ENCODE measurements at regions not wholly inside any gene's neighbourhood (a gene's known extent, or its start where the extent isn't known, plus 50 kb on each side); places are given as distances from the start of the nearest gene placed in this dataset.

GRCh38 chr18:55866886-55867285 is 278.9 kb upstream of the TCF4 start:
- DNase-seq: no peak

- DNase-seq: no peak
These were observed 278.0 kb upstream of the TCF4 start for GRCh38 chr18:55866006-55866405.

GRCh38 chr18:55864281-55864680 is 276.3 kb upstream of the TCF4 start:
- DNase-seq: no peak

- peak; percentile 34 for DNase-seq
These were observed 275.9 kb upstream of the TCF4 start for GRCh38 chr18:55863876-55864275.

GRCh38 chr18:55863391-55863706 is 275.4 kb upstream of the TCF4 start:
- no peak for DNase-seq

- peak; percentile 25 for DNase-seq
These were observed 274.9 kb upstream of the TCF4 start for GRCh38 chr18:55862693-55863390.

- DNase-seq: peak; percentile 63
These were observed 273.3 kb upstream of the TCF4 start for GRCh38 chr18:55861266-55861665.

GRCh38 chr18:55858661-55859515 is 270.9 kb upstream of the TCF4 start:
- DNase-seq: no peak

GRCh38 chr18:55857956-55858355 is 270.0 kb upstream of the TCF4 start:
- DNase-seq: no peak

- no peak for DNase-seq
These were observed 269.4 kb upstream of the TCF4 start for GRCh38 chr18:55857409-55857808.

GRCh38 chr18:55856679-55857078 is 268.7 kb upstream of the TCF4 start:
- no peak for DNase-seq

- peak; percentile 34 for DNase-seq
These were observed 268.2 kb upstream of the TCF4 start for GRCh38 chr18:55856229-55856628.

GRCh38 chr18:55853268-55853667 is 265.3 kb upstream of the TCF4 start:
- DNase-seq: peak; percentile 21

- no peak for DNase-seq
These were observed 262.9 kb upstream of the TCF4 start for GRCh38 chr18:55850904-55851303.

GRCh38 chr18:55849391-55849790 is 261.4 kb upstream of the TCF4 start:
- DNase-seq: no peak

GRCh38 chr18:55847960-55848359 is 260.0 kb upstream of the TCF4 start:
- no peak for DNase-seq

GRCh38 chr18:55845221-55845620 is 257.2 kb upstream of the TCF4 start:
- DNase-seq: peak; percentile 88

GRCh38 chr18:55844382-55844781 is 256.4 kb upstream of the TCF4 start:
- DNase-seq: peak; percentile 37

GRCh38 chr18:55841314-55841713 is 253.3 kb upstream of the TCF4 start:
- DNase-seq: no peak

GRCh38 chr18:55840601-55841170 is 252.7 kb upstream of the TCF4 start:
- DNase-seq: no peak

- no peak for DNase-seq
These were observed 251.4 kb upstream of the TCF4 start for GRCh38 chr18:55839343-55839742.

- no peak for DNase-seq
These were observed 250.8 kb upstream of the TCF4 start for GRCh38 chr18:55838841-55839240.

GRCh38 chr18:55838319-55838718 is 250.3 kb upstream of the TCF4 start:
- DNase-seq: no peak

- DNase-seq: no peak
These were observed 245.6 kb upstream of the TCF4 start for GRCh38 chr18:55833543-55833942.

Measured in NCI-H69 (cell line).